ENCODE measurements at regions not wholly inside any gene's neighbourhood (a gene's known extent, or its start where the extent isn't known, plus 50 kb on each side); places are given as distances from the start of the nearest gene placed in this dataset.

DNA sequence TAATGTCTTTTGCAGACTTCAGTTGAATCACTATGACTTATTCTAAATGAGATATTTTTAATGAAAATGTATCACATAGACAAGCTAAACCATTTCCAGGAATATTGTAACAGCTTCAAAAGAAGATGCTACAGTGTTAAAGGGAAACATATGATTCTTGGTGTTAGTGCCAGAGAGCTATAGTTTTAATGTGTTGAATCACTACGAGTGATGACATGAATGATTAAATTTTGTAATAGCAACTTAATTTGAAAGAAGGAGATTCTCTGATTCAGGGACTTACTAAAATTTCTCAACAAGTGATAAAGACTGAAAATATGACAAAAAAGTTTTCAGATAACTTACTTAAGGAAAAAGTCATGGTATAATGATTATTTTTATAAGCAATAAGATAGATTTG, 267.3 kb upstream of the SLITRK3 start:
- no peaks in the 10 kb centered on the region for H4K20me1 ChIP-seq (ENCODE audit: insufficient read depth)
- no peak overlapping the region for H3K27ac ChIP-seq (ENCODE audit: low read depth, low read length)
- no peaks in the 10 kb centered on the region for H3K79me2 ChIP-seq (ENCODE audit: insufficient read depth, low read length)
- no peak for DNase-seq (ENCODE audit: low read depth, low spot score)
- no peak overlapping the region for H3K9ac ChIP-seq (ENCODE audit: low read length)
- no peak for ATAC-seq
- no peaks in the 10 kb centered on the region for H3K9me2 ChIP-seq (ENCODE audit: insufficient read depth)
- TF ChIP-seq, protein P1, sequence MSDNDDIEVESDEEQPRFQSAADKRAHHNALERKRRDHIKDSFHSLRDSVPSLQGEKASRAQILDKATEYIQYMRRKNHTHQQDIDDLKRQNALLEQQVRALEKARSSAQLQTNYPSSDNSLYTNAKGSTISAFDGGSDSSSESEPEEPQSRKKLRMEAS (IDR thresholded peaks at IDR 0.05) = no peak
- TF ChIP-seq ZNF274 (IDR thresholded peaks at IDR 0.05; ENCODE audit: low read depth, low read length) = no peak
- TF ChIP-seq EZH2 (IDR thresholded peaks at IDR 0.05) = no peak
- no peak for TF ChIP-seq SP1 (IDR thresholded peaks at IDR 0.05; ENCODE audit: low read depth)
- TF ChIP-seq, protein P2, sequence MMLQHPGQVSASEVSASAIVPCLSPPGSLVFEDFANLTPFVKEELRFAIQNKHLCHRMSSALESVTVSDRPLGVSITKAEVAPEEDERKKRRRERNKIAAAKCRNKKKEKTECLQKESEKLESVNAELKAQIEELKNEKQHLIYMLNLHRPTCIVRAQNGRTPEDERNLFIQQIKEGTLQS (IDR thresholded peaks at IDR 0.05) = no peak
- no peak for TF ChIP-seq JUND (IDR thresholded peaks at IDR 0.05)
- TF ChIP-seq, protein P3, sequence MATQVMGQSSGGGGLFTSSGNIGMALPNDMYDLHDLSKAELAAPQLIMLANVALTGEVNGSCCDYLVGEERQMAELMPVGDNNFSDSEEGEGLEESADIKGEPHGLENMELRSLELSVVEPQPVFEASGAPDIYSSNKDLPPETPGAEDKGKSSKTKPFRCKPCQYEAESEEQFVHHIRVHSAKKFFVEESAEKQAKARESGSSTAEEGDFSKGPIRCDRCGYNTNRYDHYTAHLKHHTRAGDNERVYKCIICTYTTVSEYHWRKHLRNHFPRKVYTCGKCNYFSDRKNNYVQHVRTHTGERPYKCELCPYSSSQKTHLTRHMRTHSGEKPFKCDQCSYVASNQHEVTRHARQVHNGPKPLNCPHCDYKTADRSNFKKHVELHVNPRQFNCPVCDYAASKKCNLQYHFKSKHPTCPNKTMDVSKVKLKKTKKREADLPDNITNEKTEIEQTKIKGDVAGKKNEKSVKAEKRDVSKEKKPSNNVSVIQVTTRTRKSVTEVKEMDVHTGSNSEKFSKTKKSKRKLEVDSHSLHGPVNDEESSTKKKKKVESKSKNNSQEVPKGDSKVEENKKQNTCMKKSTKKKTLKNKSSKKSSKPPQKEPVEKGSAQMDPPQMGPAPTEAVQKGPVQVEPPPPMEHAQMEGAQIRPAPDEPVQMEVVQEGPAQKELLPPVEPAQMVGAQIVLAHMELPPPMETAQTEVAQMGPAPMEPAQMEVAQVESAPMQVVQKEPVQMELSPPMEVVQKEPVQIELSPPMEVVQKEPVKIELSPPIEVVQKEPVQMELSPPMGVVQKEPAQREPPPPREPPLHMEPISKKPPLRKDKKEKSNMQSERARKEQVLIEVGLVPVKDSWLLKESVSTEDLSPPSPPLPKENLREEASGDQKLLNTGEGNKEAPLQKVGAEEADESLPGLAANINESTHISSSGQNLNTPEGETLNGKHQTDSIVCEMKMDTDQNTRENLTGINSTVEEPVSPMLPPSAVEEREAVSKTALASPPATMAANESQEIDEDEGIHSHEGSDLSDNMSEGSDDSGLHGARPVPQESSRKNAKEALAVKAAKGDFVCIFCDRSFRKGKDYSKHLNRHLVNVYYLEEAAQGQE (IDR thresholded peaks at IDR 0.05; ENCODE audit: low read depth) = no peak
- no peak for TF ChIP-seq YY1 (IDR thresholded peaks at IDR 0.05; ENCODE audit: extremely low read depth, insufficient replicate concordance, low read depth, low read length)
- no peak for TF ChIP-seq RAD21 (IDR thresholded peaks at IDR 0.05; ENCODE audit: low read depth)
- ChIA-PET RAD21 (ENCODE audit: low non-redundant PET in 1 of 2, low total read pairs in 2 of 2, uncharacterized antibody in 2 of 2, unreplicated experiment in 2 of 2) (no interaction called here), CTCF (no interaction called here), POLR2A (no interaction called here)
- H3K36me3 ChIP-seq (ENCODE audit: control insufficient read depth in 1 of 2, insufficient read depth in 2 of 2, low read length in 2 of 2) = no peaks in the 10 kb centered on the region
- BruUV-seq (replicated peaks) = no TSS peak
- H3K4me1 ChIP-seq (ENCODE audit: control insufficient read depth in 1 of 2, insufficient read depth in 2 of 2, low read length in 2 of 2) = no peaks in the 10 kb centered on the region
- no peaks in the 10 kb centered on the region for H3K27me3 ChIP-seq (ENCODE audit: insufficient read depth, low read length)
- H2AFZ ChIP-seq (ENCODE audit: low read depth, low read length, poor library complexity, severe bottlenecking) = no peak overlapping the region
- H3K4me3 ChIP-seq (replicated peaks in 1 of 2; ENCODE audit: low read depth in 1 of 2, low read length in 2 of 2) = no peak overlapping the region
- no peaks in the 10 kb centered on the region for H3K9me3 ChIP-seq (ENCODE audit: control insufficient read depth in 1 of 2, insufficient read depth in 1 of 2, low read depth in 1 of 2, low read length in 2 of 2)
- no peak overlapping the region for H3K4me2 ChIP-seq (ENCODE audit: low read length)
- intact Hi-C loops (cut with micrococcal nuclease) = no loop called here
